ENCODE measurements at regions not wholly inside any gene's neighbourhood (a gene's known extent, or its start where the extent isn't known, plus 50 kb on each side); places are given as distances from the start of the nearest gene placed in this dataset.

DNA sequence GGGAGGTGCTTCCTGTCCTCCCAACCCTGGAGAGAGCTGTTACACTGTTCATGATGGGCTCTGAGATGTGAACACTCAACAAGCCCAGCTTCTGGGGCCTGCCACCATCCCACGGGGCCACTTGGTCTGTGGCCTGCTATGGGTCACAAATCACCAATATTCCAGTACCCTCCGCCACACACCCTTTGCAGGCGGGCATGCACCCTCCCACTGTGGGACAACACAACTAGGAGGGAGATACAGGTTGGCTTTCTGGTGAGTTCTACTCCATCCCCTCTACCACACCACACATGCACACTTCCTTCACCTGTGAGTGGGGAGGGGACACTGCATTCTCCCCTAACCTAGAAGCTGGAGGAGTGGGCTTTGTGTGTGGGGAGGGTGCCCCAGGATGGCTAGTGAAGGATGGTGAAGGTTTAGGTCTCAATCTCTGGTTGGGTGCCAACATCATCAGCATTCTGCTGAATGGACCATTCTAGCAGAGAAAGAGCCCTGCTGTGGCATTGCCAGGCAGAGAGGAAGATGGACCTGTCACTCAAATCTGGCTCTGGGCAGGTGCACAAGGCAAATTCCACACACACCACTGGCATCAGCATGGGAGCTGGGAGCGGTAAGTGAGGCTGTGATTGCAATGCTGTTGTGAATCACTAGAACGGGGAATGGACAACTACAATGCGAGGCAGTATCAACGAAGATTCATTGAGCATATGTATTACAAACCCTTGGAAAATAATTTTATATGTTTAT lies 175.1 kb downstream of the THBS2 start:
- H3K9me3 ChIP-seq (ENCODE audit: control insufficient read depth, low read length) = no peaks in the 10 kb centered on the region
- DNase-seq = no peak

DNA sequence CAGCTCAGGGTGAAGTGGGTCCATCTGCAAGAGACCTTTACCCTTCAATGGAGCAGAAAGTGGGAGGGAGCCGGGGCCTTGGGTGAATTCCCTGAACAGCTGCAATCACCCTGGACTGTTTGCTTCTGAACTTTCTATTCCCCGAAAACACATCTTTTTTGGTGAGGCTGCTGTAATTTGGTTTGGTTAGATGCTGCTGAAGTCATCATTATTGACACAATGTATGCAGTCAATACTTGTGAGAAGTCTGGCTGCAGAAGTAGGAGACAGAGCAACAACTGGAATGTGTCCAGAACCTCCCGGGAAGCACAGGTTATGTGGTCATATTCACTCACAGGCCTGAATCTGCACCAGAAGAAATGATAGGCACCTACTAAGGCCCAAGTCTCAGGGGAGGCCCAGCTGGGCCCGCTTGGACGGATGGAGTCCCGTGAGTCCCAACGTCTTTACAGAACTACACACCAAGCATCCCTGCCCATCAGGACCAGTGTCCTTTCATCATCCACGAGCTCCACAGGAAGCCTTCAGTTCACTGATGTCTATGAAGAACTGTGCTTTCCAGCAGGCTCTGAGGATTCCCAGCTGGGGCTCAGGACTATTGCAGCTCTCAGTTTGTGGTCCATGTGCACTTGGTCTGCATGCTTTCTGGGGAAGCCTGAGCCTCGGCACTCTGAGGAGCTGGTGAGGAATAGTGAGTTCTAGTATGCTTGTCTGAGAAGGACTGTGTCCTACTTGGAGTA lies 177.6 kb downstream of the THBS2 start:
- H3K9me3 ChIP-seq (ENCODE audit: control insufficient read depth, low read length) = no peaks in the 10 kb centered on the region
- H2AK5ac ChIP-seq (ENCODE audit: low read length, severe bottlenecking) = no peak overlapping the region
- H3K4me1 ChIP-seq (ENCODE audit: control insufficient read depth, insufficient read depth, low read depth, low read length) = peaks cover 17% of the 10 kb centered on the region
- no peak overlapping the region for H2BK12ac ChIP-seq (ENCODE audit: low read length in 2 of 2)
- 83% methylated on average over 9 of the region's 9 CpGs for WGBS
- H2BK15ac ChIP-seq (ENCODE audit: low read depth, poor library complexity, severe bottlenecking) = no peak overlapping the region
- H3K23ac ChIP-seq (ENCODE audit: low read length in 2 of 2) = no peak overlapping the region
- H2AFZ ChIP-seq (ENCODE audit: low read depth, low read length) = no peak overlapping the region
- H3K18ac ChIP-seq (ENCODE audit: low read depth in 1 of 2, low read length in 2 of 2) = no peak overlapping the region
- H3K4me2 ChIP-seq (ENCODE audit: low read length, poor library complexity, severe bottlenecking) = no peak overlapping the region
- peak overlapping the region in 1 of 2 experiments; percentile 65 for H3K4me3 ChIP-seq (ENCODE audit: insufficient read depth in 1 of 2, low read depth in 1 of 2, low read length in 2 of 2)
- no peak for DNase-seq
- no peak overlapping the region for H4K8ac ChIP-seq (ENCODE audit: low read length)
- no peak overlapping the region for H4K91ac ChIP-seq (ENCODE audit: low read length)
- no peaks in the 10 kb centered on the region for H3K27me3 ChIP-seq (ENCODE audit: control insufficient read depth in 1 of 2, insufficient read depth in 1 of 2, low read length in 2 of 2)
- H3K4ac ChIP-seq (ENCODE audit: low read depth in 1 of 2, low read length in 2 of 2) = no peak overlapping the region
- no peak overlapping the region for H3K14ac ChIP-seq (ENCODE audit: low read length in 2 of 2)
- no peaks in the 10 kb centered on the region for H3K79me1 ChIP-seq (replicated peaks; ENCODE audit: low read length, poor library complexity, severe bottlenecking)
- H3K36me3 ChIP-seq (ENCODE audit: control insufficient read depth in 1 of 2, insufficient read depth in 2 of 2, low read depth in 1 of 2, low read length in 2 of 2) = no peaks in the 10 kb centered on the region
- H2BK5ac ChIP-seq (ENCODE audit: low read depth, low read length, poor library complexity, severe bottlenecking) = no peak overlapping the region
- no peak overlapping the region for H2BK120ac ChIP-seq (ENCODE audit: low read depth, low read length)
- H3K27ac ChIP-seq (ENCODE audit: low read length, poor library complexity, severe bottlenecking) = no peak overlapping the region
- H3K9ac ChIP-seq (ENCODE audit: low read length) = peak overlapping the region; percentile 85

More for the DNA sequence above, 175.1 kb downstream of the THBS2 start:
- H3K27me3 ChIP-seq (ENCODE audit: control insufficient read depth in 1 of 2, insufficient read depth in 1 of 2, low read length in 2 of 2) = no peaks in the 10 kb centered on the region
- H2BK120ac ChIP-seq (ENCODE audit: low read depth, low read length) = no peak overlapping the region
- H3K14ac ChIP-seq (ENCODE audit: low read length in 2 of 2) = no peak overlapping the region
- peak overlapping the region; percentile 8 for H2AK5ac ChIP-seq (ENCODE audit: low read length, severe bottlenecking)
- H3K9ac ChIP-seq (ENCODE audit: low read length) = no peak overlapping the region
- no peak overlapping the region for H4K91ac ChIP-seq (ENCODE audit: low read length)
- H3K23ac ChIP-seq (ENCODE audit: low read length in 2 of 2) = no peak overlapping the region
- no peak overlapping the region for H3K4me2 ChIP-seq (ENCODE audit: low read length, poor library complexity, severe bottlenecking)
- H3K79me1 ChIP-seq (replicated peaks; ENCODE audit: low read length, poor library complexity, severe bottlenecking) = no peaks in the 10 kb centered on the region
- peaks cover 9% of the 10 kb centered on the region for H3K4me1 ChIP-seq (ENCODE audit: control insufficient read depth, insufficient read depth, low read depth, low read length)
- no peak overlapping the region for H3K4me3 ChIP-seq (ENCODE audit: insufficient read depth in 1 of 2, low read depth in 1 of 2, low read length in 2 of 2)
- H2BK5ac ChIP-seq (ENCODE audit: low read depth, low read length, poor library complexity, severe bottlenecking) = no peak overlapping the region
- H3K36me3 ChIP-seq (ENCODE audit: control insufficient read depth in 1 of 2, insufficient read depth in 2 of 2, low read depth in 1 of 2, low read length in 2 of 2) = no peaks in the 10 kb centered on the region
- H3K18ac ChIP-seq (ENCODE audit: low read depth in 1 of 2, low read length in 2 of 2) = no peak overlapping the region
- no peak overlapping the region for H3K27ac ChIP-seq (ENCODE audit: low read length, poor library complexity, severe bottlenecking)
- H3K4ac ChIP-seq (ENCODE audit: low read depth in 1 of 2, low read length in 2 of 2) = no peak overlapping the region
- whole genome bisulfite sequencing = 65% methylated on average over 2 of the region's 7 CpGs
- H2AFZ ChIP-seq (ENCODE audit: low read depth, low read length) = no peak overlapping the region
- no peak overlapping the region for H4K8ac ChIP-seq (ENCODE audit: low read length)
- no peak overlapping the region for H2BK15ac ChIP-seq (ENCODE audit: low read depth, poor library complexity, severe bottlenecking)
- H2BK12ac ChIP-seq (ENCODE audit: low read length in 2 of 2) = no peak overlapping the region

DNA sequence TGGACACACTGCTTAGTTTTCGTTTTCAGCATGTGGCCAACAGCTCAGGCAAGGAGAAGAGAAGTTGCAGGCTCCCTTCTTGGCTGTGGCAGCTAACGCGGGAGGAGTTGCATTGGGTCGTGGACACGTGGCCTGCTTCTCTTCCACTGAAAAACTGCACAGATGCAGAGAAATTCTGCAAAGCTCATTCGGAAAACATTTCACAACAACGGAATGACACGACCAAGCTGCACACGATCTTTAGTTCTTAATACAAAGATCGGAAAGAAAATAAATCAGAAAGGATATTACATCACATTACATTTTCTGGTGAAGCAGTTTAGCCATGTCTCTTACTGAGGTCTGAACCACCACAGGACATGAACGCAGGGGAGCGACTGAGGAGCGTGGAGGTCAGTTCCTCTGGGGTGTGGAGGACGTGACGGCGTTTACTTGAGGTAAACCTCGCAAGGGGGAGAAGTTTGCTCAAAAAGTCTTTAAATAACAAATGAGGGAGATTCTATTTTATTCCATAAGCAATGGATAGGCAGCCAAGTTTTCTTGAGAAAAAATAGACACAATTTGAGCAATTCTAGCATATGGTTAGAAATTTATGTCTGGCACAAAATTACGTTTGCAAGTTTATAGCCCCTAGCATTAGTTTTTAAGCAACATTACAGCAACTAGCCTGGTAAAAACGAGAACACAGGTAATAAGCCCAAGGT lies 178.3 kb downstream of the THBS2 start:
- WGBS = 84% methylated on average over 18 of the region's 19 CpGs
- H3K23ac ChIP-seq (ENCODE audit: low read length in 2 of 2) = no peak overlapping the region
- no peak overlapping the region for H4K91ac ChIP-seq (ENCODE audit: low read length)
- no peak overlapping the region for H3K27ac ChIP-seq (ENCODE audit: low read length, poor library complexity, severe bottlenecking)
- no peak overlapping the region for H2AK5ac ChIP-seq (ENCODE audit: low read length, severe bottlenecking)
- no peak overlapping the region for H2BK5ac ChIP-seq (ENCODE audit: low read depth, low read length, poor library complexity, severe bottlenecking)
- peak overlapping the region in 1 of 2 experiments; percentile 65 for H3K4me3 ChIP-seq (ENCODE audit: insufficient read depth in 1 of 2, low read depth in 1 of 2, low read length in 2 of 2)
- no peaks in the 10 kb centered on the region for H3K9me3 ChIP-seq (ENCODE audit: control insufficient read depth, low read length)
- H2AFZ ChIP-seq (ENCODE audit: low read depth, low read length) = no peak overlapping the region
- DNase-seq = no peak
- H2BK15ac ChIP-seq (ENCODE audit: low read depth, poor library complexity, severe bottlenecking) = no peak overlapping the region
- no peak overlapping the region for H3K14ac ChIP-seq (ENCODE audit: low read length in 2 of 2)
- H3K4me1 ChIP-seq (ENCODE audit: control insufficient read depth, insufficient read depth, low read depth, low read length) = peaks cover 17% of the 10 kb centered on the region
- H3K4me2 ChIP-seq (ENCODE audit: low read length, poor library complexity, severe bottlenecking) = no peak overlapping the region
- no peaks in the 10 kb centered on the region for H3K36me3 ChIP-seq (ENCODE audit: control insufficient read depth in 1 of 2, insufficient read depth in 2 of 2, low read depth in 1 of 2, low read length in 2 of 2)
- H2BK120ac ChIP-seq (ENCODE audit: low read depth, low read length) = no peak overlapping the region
- no peak overlapping the region for H3K18ac ChIP-seq (ENCODE audit: low read depth in 1 of 2, low read length in 2 of 2)
- no peaks in the 10 kb centered on the region for H3K27me3 ChIP-seq (ENCODE audit: control insufficient read depth in 1 of 2, insufficient read depth in 1 of 2, low read length in 2 of 2)
- no peak overlapping the region for H2BK12ac ChIP-seq (ENCODE audit: low read length in 2 of 2)
- H3K9ac ChIP-seq (ENCODE audit: low read length) = peak overlapping the region; percentile 85
- no peak overlapping the region for H4K8ac ChIP-seq (ENCODE audit: low read length)
- no peaks in the 10 kb centered on the region for H3K79me1 ChIP-seq (replicated peaks; ENCODE audit: low read length, poor library complexity, severe bottlenecking)
- no peak overlapping the region for H3K4ac ChIP-seq (ENCODE audit: low read depth in 1 of 2, low read length in 2 of 2)

DNA sequence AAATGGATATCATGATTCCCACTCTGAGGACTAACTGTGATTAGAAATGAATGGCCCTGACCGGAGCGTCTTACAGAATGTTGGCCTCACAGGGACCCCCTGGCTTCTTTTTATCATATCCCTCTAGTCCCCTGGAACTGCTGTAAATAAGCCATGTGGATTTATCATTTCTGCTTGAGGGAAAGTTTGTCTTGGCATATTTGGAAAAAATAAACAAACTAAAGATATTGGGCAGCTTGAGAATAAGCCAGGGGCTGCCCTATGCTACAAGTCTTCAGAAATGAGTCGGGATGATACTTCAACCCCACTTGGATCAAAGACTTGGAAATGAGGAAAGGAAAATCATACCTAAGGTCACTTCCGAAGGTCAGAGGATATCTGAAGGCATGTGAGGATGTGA lies 179.1 kb downstream of the THBS2 start:
- H3K4me3 ChIP-seq (ENCODE audit: insufficient read depth in 1 of 2, low read depth in 1 of 2, low read length in 2 of 2) = no peak overlapping the region
- WGBS = 67% methylated on average over 4 of the region's 4 CpGs

More for the DNA sequence above, 179.1 kb downstream of the THBS2 start:
- H2BK12ac ChIP-seq (ENCODE audit: low read length in 2 of 2) = no peak overlapping the region
- H2BK15ac ChIP-seq (ENCODE audit: low read depth, poor library complexity, severe bottlenecking) = no peak overlapping the region
- DNase-seq = no peak
- H3K14ac ChIP-seq (ENCODE audit: low read length in 2 of 2) = no peak overlapping the region
- H4K8ac ChIP-seq (ENCODE audit: low read length) = no peak overlapping the region
- H2AFZ ChIP-seq (ENCODE audit: low read depth, low read length) = no peak overlapping the region
- H3K27ac ChIP-seq (ENCODE audit: low read length, poor library complexity, severe bottlenecking) = no peak overlapping the region
- H3K79me1 ChIP-seq (replicated peaks; ENCODE audit: low read length, poor library complexity, severe bottlenecking) = no peaks in the 10 kb centered on the region
- no peak overlapping the region for H2BK120ac ChIP-seq (ENCODE audit: low read depth, low read length)
- no peak overlapping the region for H4K91ac ChIP-seq (ENCODE audit: low read length)
- peaks cover 21% of the 10 kb centered on the region for H3K4me1 ChIP-seq (ENCODE audit: control insufficient read depth, insufficient read depth, low read depth, low read length)
- no peak overlapping the region for H3K4ac ChIP-seq (ENCODE audit: low read depth in 1 of 2, low read length in 2 of 2)
- no peak overlapping the region for H2BK5ac ChIP-seq (ENCODE audit: low read depth, low read length, poor library complexity, severe bottlenecking)
- no peaks in the 10 kb centered on the region for H3K27me3 ChIP-seq (ENCODE audit: control insufficient read depth in 1 of 2, insufficient read depth in 1 of 2, low read length in 2 of 2)
- H3K18ac ChIP-seq (ENCODE audit: low read depth in 1 of 2, low read length in 2 of 2) = no peak overlapping the region
- no peak overlapping the region for H3K23ac ChIP-seq (ENCODE audit: low read length in 2 of 2)
- H3K9me3 ChIP-seq (ENCODE audit: control insufficient read depth, low read length) = no peaks in the 10 kb centered on the region
- H3K36me3 ChIP-seq (ENCODE audit: control insufficient read depth in 1 of 2, insufficient read depth in 2 of 2, low read depth in 1 of 2, low read length in 2 of 2) = no peaks in the 10 kb centered on the region
- peak overlapping the region; percentile 85 for H3K9ac ChIP-seq (ENCODE audit: low read length)
- no peak overlapping the region for H2AK5ac ChIP-seq (ENCODE audit: low read length, severe bottlenecking)
- H3K4me2 ChIP-seq (ENCODE audit: low read length, poor library complexity, severe bottlenecking) = no peak overlapping the region
